Testis (tissue), 2 donors: ENCODE measurements at regions not wholly inside any gene's neighbourhood (a gene's known extent, or its start where the extent isn't known, plus 50 kb on each side); places are given as distances from the start of the nearest gene placed in this dataset.

Source experiments
- DNase-seq: peaks from one replicate; pipeline ENCODE4 v3.0.0-alpha.2; 2019
- H3K27ac ChIP-seq, 2 donors: fragments of 200-600 bp; sonication (generic); one replicate each; pipeline ENCODE4 v1.5.1; 2019
- H3K27me3 ChIP-seq: fragments of 200-600 bp; sonication (generic); one replicate; pipeline ENCODE4 v1.5.1; 2019
- H3K36me3 ChIP-seq: fragments of 200-600 bp; sonication (generic); one replicate; pipeline ENCODE4 v1.5.1; 2017; ENCODE audit warnings: low read depth; ENCODE audit errors: missing control alignments
- H3K4me1 ChIP-seq: fragments of 200-600 bp; sonication (generic); one replicate; pipeline ENCODE4 v1.5.1; 2019
- H3K4me3 ChIP-seq, 2 donors: fragments of 200-600 bp; sonication (generic); one replicate each; pipeline ENCODE4 v1.5.1; 2017 to 2019
- H3K9me3 ChIP-seq: fragments of 200-600 bp; sonication (generic); one replicate; pipeline ENCODE4 v1.5.1; 2017
- POLR2A ChIP-seq: fragments of 450-650 bp; IDR thresholded peaks from one replicate; pipeline ENCODE4 v1.6.1; 2017; ENCODE audit warnings: antibody characterized with exemption, mild to moderate bottlenecking, moderate library complexity
- WGBS, 2 donors: methylation state at CpG; one replicate each; pipeline ENCODE4 v1.1.5; 2018; 5-methylcytosine and 5-hydroxymethylcytosine counted together
- intact Hi-C: fragments of 100-400 bp; cut with DNase I; formaldehyde crosslinking; loops from one replicate; pipeline ENCODE4 v1.15.1; 2023; ENCODE audit warnings: low total_unique reads
- TF ChIP-seq, protein P1 (sequence below), 3 experiments: fragments of 450-650 bp in 2 of 3; fragments of 200-600 bp in 1 of 3; sonication (generic) in 1 of 3; IDR thresholded peaks; one replicate each; pipeline ENCODE4 v1.5.1; 2016 to 2019; ENCODE audit warnings: antibody characterized with exemption in 3 of 3, mild to moderate bottlenecking in 2 of 3, moderate library complexity in 1 of 3

DNA sequence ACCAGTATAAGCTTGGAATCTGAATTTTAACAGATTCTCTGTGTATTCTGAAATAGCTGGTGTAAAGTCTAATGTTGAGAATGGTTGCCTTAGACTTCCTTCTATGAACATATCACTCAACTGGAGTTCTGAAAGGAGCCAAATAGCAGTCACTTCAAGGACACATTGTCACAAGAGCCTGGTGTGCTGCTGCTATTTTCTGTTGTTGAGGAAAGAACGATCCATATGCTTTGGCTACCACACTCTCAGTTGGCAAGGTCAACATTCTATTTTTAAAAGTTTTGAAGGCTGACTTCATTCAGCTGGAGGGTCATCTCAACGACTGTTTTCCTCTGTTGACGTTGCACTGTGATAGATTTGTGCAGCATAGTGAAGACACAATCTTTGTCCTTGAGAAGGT, 248.7 kb downstream of the TUSC7 start:
- H3K4me3 ChIP-seq = no peak overlapping the region
- WGBS, 2 donors = 26 to 44% methylated on average over 3 of the region's 3 CpGs
- TF ChIP-seq POLR2A = no peak
- TF ChIP-seq, protein P1, sequence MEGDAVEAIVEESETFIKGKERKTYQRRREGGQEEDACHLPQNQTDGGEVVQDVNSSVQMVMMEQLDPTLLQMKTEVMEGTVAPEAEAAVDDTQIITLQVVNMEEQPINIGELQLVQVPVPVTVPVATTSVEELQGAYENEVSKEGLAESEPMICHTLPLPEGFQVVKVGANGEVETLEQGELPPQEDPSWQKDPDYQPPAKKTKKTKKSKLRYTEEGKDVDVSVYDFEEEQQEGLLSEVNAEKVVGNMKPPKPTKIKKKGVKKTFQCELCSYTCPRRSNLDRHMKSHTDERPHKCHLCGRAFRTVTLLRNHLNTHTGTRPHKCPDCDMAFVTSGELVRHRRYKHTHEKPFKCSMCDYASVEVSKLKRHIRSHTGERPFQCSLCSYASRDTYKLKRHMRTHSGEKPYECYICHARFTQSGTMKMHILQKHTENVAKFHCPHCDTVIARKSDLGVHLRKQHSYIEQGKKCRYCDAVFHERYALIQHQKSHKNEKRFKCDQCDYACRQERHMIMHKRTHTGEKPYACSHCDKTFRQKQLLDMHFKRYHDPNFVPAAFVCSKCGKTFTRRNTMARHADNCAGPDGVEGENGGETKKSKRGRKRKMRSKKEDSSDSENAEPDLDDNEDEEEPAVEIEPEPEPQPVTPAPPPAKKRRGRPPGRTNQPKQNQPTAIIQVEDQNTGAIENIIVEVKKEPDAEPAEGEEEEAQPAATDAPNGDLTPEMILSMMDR (IDR thresholded peaks at IDR 0.05) = no peak

GRCh38 chr3:116961106-116961505, 251.5 kb downstream of the TUSC7 start:
- no peak for DNase-seq
- Histone ChIP-seq H3K27ac (no peak overlapping the region), H3K4me3 (no peak overlapping the region)

More for the DNA sequence above, 248.7 kb downstream of the TUSC7 start:
- intact Hi-C loops = no loop called here
- Histone ChIP-seq H3K36me3 (no peaks in the 10 kb centered on the region), H3K27ac (no peak overlapping the region), H3K27me3 (no peaks in the 10 kb centered on the region), H3K9me3 (no peaks in the 10 kb centered on the region), H3K4me1 (no peaks in the 10 kb centered on the region)
- no peak for DNase-seq

GRCh38 chr3:116963802-116964201, 254.2 kb downstream of the TUSC7 start:
- Histone ChIP-seq H3K36me3 (no peaks in the 10 kb centered on the region), H3K27ac (no peak overlapping the region), H3K9me3 (no peaks in the 10 kb centered on the region), H3K27me3 (no peaks in the 10 kb centered on the region), H3K4me1 (no peaks in the 10 kb centered on the region), H3K4me3 (no peak overlapping the region)
- 79 to 81% methylated on average over 3 of the region's 3 CpGs for WGBS, 2 donors
- intact Hi-C loops = no loop called here
- no peak for DNase-seq
- TF ChIP-seq, protein P1 (IDR thresholded peaks at IDR 0.05) = no peak
- TF ChIP-seq POLR2A = no peak

More at GRCh38 chr3:116961106-116961505, 251.5 kb downstream of the TUSC7 start:
- TF ChIP-seq POLR2A = no peak
- TF ChIP-seq, protein P1 (IDR thresholded peaks at IDR 0.05) = no peak
- Histone ChIP-seq H3K9me3 (no peaks in the 10 kb centered on the region), H3K27me3 (no peaks in the 10 kb centered on the region), H3K4me1 (no peaks in the 10 kb centered on the region), H3K36me3 (no peaks in the 10 kb centered on the region)
- intact Hi-C loops = no loop called here
- 86 to 88% methylated on average over 4 of the region's 4 CpGs for WGBS, 2 donors

- intact Hi-C loops = no loop called here
- WGBS, 2 donors = 83 to 85% methylated on average over 2 of the region's 2 CpGs
Measured at GRCh38 chr3:116966649-116967048, 257.1 kb downstream of the TUSC7 start.

GRCh38 chr3:116969135-116969534, 259.6 kb downstream of the TUSC7 start:
- no peaks in the 10 kb centered on the region for H3K9me3 ChIP-seq
- no peak overlapping the region for H3K4me3 ChIP-seq
- H3K36me3 ChIP-seq = no peaks in the 10 kb centered on the region
- H3K27ac ChIP-seq = no peak overlapping the region
- no peaks in the 10 kb centered on the region for H3K27me3 ChIP-seq
- no peak for DNase-seq
- WGBS, 2 donors = 65 to 84% methylated on average over 6 of the region's 6 CpGs
- no peak for TF ChIP-seq POLR2A
- TF ChIP-seq, protein P1 (IDR thresholded peaks at IDR 0.05) = no peak
- intact Hi-C loops = no loop called here
- H3K4me1 ChIP-seq = no peaks in the 10 kb centered on the region

More at GRCh38 chr3:116966649-116967048, 257.1 kb downstream of the TUSC7 start:
- Histone ChIP-seq H3K4me3 (no peak overlapping the region), H3K36me3 (no peaks in the 10 kb centered on the region), H3K27ac (no peak overlapping the region), H3K9me3 (no peaks in the 10 kb centered on the region), H3K27me3 (no peaks in the 10 kb centered on the region), H3K4me1 (no peaks in the 10 kb centered on the region)
- TF ChIP-seq, protein P1 (IDR thresholded peaks at IDR 0.05) = no peak
- TF ChIP-seq POLR2A = no peak
- no peak for DNase-seq
